SK-N-MC (cell line): ENCODE measurements at regions not wholly inside any gene's neighbourhood (a gene's known extent, or its start where the extent isn't known, plus 50 kb on each side); places are given as distances from the start of the nearest gene placed in this dataset.

Source experiments
- EZH2 ChIP-seq: fragments of 200-600 bp; sonication (generic); IDR thresholded peaks from one replicate; pipeline ENCODE4 v1.6.1; 2017; ENCODE audit warnings: antibody characterized with exemption
- FOXP2 ChIP-seq: optimal IDR thresholded peaks from 2 replicates; pipeline ENCODE3; 2011; ENCODE audit warnings: mild to moderate bottlenecking, moderate library complexity; ENCODE audit not compliant: insufficient read depth; ENCODE audit errors: extremely low read length, control extremely low read depth
- POLR2AphosphoS5 ChIP-seq: IDR thresholded peaks from 2 replicates; pipeline ENCODE4 v1.6.1; 2012; ENCODE audit warnings: mild to moderate bottlenecking, low read depth, low read length, borderline replicate concordance

GRCh38 chr1:98500324-98500723 is 161.2 kb upstream of the SNX7 start:
- TF ChIP-seq POLR2AphosphoS5, result no peak
- TF ChIP-seq EZH2, result no peak
- TF ChIP-seq FOXP2, result no peak
